K562 (cell line): ENCODE measurements at regions not wholly inside any gene's neighbourhood (a gene's known extent, or its start where the extent isn't known, plus 50 kb on each side); places are given as distances from the start of the nearest gene placed in this dataset.

Experiments
- CTCF ChIP-seq, 3 experiments: IDR thresholded peaks in 2 of 3; conservative IDR thresholded peaks in 1 of 3; 2 replicates each; pipeline ENCODE4 v1.5.1; 2011 to 2012; ENCODE audit warnings: low read length in 3 of 3, mild to moderate bottlenecking in 3 of 3, control low read depth in 2 of 3, improper control_type of control experiment in 1 of 3, inconsistent platforms in 1 of 3, low read depth in 1 of 3, mixed read lengths in 1 of 3, moderate library complexity in 1 of 3; ENCODE audit not compliant: insufficient read depth in 2 of 3
- ETV5 ChIP-seq: sonication (generic); formaldehyde crosslinking; IDR thresholded peaks from 2 replicates; pipeline ENCODE4 v1.4.0; 2020; ENCODE audit warnings: low read depth, mild to moderate bottlenecking, missing genetic modification reagents
- HMGXB4 ChIP-seq: sonication (generic); formaldehyde crosslinking; IDR thresholded peaks from 2 replicates; pipeline ENCODE4 v1.8.1; 2023; ENCODE audit warnings: mild to moderate bottlenecking, missing genetic modification reagents
- MED1 ChIP-seq: sonication (generic); formaldehyde crosslinking; IDR thresholded peaks from 2 replicates; pipeline ENCODE4 v1.8.1; 2023; ENCODE audit warnings: missing genetic modification reagents, borderline replicate concordance
- PCBP2 ChIP-seq: fragments of 200-400 bp; formaldehyde crosslinking; IDR thresholded peaks from 2 replicates; pipeline ENCODE4 v1.6.1; 2018; ENCODE audit warnings: low read length, low read depth, mild to moderate bottlenecking, moderate library complexity; ENCODE audit not compliant: poor library complexity, severe bottlenecking
- PREB ChIP-seq: sonication (generic); formaldehyde crosslinking; IDR thresholded peaks from 2 replicates; pipeline ENCODE4 v1.8.1; 2023; ENCODE audit warnings: mild to moderate bottlenecking, missing genetic modification reagents
- THAP12 ChIP-seq: fragments of 250-450 bp; sonication (Bioruptor Pico); IDR thresholded peaks from 2 replicates; pipeline ENCODE4 v1.9.0; 2021; ENCODE audit warnings: mild to moderate bottlenecking, inconsistent platforms
- ZKSCAN8 ChIP-seq: fragments of 200-800 bp; sonication (Bioruptor generic); IDR thresholded peaks from 2 replicates; pipeline ENCODE4 v1.6.1; 2016; ENCODE audit warnings: missing genetic modification characterization, missing compliant biosample characterization
- TF ChIP-seq, protein P1 (sequence below), 2 experiments: IDR thresholded peaks in 1 of 2; conservative IDR thresholded peaks in 1 of 2; 2 replicates each; pipeline ENCODE4 v1.6.1; 2016; ENCODE audit warnings: low read depth in 2 of 2, mild to moderate bottlenecking in 1 of 2, missing compliant biosample characterization in 1 of 2, missing genetic modification characterization in 1 of 2, moderate library complexity in 1 of 2

DNA sequence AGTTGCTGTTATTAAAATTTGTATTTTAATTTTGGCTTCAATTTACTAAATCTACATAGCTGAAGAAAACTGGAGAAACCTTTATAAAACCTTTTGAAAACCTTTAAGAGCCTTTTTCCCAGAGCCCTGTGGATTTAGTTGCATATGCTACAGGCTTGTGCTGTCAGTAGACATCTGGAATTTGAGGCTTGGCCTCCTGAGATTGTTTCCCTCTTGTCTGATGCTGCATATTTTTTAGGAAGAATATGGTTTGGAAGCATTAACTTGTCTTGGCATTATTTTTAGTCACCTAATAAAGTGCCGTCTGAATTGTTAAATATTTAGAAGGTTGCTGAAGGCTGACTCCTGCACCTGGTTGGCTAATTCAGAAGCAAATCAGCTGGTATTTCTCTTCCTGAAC, 369.4 kb downstream of the UTRN start (continued):
- TF ChIP-seq THAP12 (CRISPR knock-in tag) = no peak
- TF ChIP-seq PREB = no peak
- TF ChIP-seq PCBP2 = no peak
- no peak for TF ChIP-seq HMGXB4 (CRISPR knock-in tag)
- TF ChIP-seq CTCF (IDR thresholded peaks at IDR 0.05 in 2 of 3, conservative IDR thresholded peaks at IDR 0.05 in 1 of 3; ENCODE audit: insufficient read depth in 2 of 3, low read depth in 1 of 3, low read length in 3 of 3) = no peak
- TF ChIP-seq ZKSCAN8 = no peak
- TF ChIP-seq ETV5 = no peak
- TF ChIP-seq MED1 (CRISPR knock-in tag) = no peak
- TF ChIP-seq, protein P1, sequence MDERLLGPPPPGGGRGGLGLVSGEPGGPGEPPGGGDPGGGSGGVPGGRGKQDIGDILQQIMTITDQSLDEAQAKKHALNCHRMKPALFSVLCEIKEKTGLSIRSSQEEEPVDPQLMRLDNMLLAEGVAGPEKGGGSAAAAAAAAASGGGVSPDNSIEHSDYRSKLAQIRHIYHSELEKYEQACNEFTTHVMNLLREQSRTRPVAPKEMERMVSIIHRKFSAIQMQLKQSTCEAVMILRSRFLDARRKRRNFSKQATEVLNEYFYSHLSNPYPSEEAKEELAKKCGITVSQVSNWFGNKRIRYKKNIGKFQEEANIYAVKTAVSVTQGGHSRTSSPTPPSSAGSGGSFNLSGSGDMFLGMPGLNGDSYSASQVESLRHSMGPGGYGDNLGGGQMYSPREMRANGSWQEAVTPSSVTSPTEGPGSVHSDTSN (CRISPR knock-in tag; IDR thresholded peaks at IDR 0.05; ENCODE audit: low read depth) = no peak
- TF ChIP-seq, protein P1 (tag; conservative IDR thresholded peaks at IDR 0.05; ENCODE audit: low read depth) = no peak
